Dendritic cell treated with granulocyte-macrophage colony-stimulating factor and Interleukin-4, amounts not matched to agents 40 ng/mL and 50 ng/mL, for 4 days (primary cell): ENCODE measurements at regions not wholly inside any gene's neighbourhood (a gene's known extent, or its start where the extent isn't known, plus 50 kb on each side); places are given as distances from the start of the nearest gene placed in this dataset.

Experiments used
- H3K27ac Mint-ChIP-seq: one replicate; pipeline ENCODE4 v1.8.0; 2022; ENCODE audit warnings: mild to moderate bottlenecking, mixed read lengths
- H3K27me3 Mint-ChIP-seq: one replicate; pipeline ENCODE4 v1.8.0; 2022; ENCODE audit warnings: mild to moderate bottlenecking, mixed read lengths
- H3K36me3 Mint-ChIP-seq: one replicate; pipeline ENCODE4 v1.8.0; 2022; ENCODE audit warnings: low read depth, mixed read lengths
- H3K4me1 Mint-ChIP-seq: one replicate; pipeline ENCODE4 v1.8.0; 2022; ENCODE audit warnings: low read depth, mixed read lengths
- H3K4me3 Mint-ChIP-seq: one replicate; pipeline ENCODE4 v1.8.0; 2022; ENCODE audit warnings: mild to moderate bottlenecking, moderate library complexity, mixed read lengths
- H3K9me3 Mint-ChIP-seq: one replicate; pipeline ENCODE4 v1.8.0; 2022; ENCODE audit warnings: mixed read lengths
- intact Hi-C: fragments of 100-400 bp; cut with micrococcal nuclease; formaldehyde crosslinking; loops from one replicate; pipeline ENCODE4 v1.15.0; 2022

DNA sequence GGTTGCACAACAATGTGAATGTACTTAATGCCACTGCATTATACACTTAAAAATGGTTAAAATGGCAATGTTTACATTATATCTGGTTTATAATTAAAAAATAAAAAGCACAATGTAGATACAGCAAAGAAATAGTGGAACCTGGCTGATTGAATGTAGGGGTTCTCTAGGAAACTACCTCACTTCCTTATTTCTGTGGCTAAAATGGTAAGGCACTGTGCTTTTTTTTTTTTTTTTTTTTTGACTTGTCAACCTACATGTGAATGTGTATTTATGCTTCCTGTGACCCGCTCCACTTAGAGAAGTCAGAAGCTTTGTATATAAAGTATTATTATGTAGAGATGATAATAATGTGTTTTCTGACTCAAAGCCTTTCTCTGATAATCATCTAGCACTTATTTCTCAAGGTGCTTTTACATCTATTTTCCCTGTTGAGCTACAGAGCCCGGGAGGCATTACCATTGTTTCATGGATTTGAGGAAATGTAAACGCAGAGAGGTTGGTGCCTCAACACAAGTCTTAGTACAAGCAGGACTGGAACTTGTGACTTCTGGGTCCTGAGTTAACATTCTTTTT is 55.0 kb downstream of the SOX4 start:
- Mint-ChIP-seq H3K4me3 (no peak overlapping the region), H3K4me1 (no peaks in the 10 kb centered on the region), H3K36me3 (no peaks in the 10 kb centered on the region), H3K27ac (no peak overlapping the region), H3K9me3 (no peaks in the 10 kb centered on the region), H3K27me3 (no peaks in the 10 kb centered on the region)
- intact Hi-C loops = no loop called here

DNA sequence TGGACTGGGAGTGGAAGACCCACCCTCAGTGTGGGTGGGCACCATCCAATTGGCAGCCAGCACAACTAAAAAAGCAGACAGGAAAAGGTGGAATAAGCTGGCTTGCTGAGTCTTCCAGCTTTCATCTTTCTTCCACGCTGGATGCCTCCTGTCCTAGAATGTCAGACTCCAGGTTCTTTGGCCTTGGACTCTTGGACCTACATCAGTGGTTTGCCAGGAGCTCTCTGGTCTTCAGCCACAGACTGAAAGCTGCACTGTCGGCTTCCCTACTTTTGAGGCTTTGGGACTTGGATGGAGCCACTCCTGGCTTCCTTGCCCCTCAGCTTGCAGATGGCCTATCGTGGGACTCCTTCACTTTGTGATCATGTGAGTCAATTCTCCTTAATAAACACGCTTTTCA is 59.8 kb downstream of the SOX4 start:
- H3K9me3 Mint-ChIP-seq = no peaks in the 10 kb centered on the region
- H3K4me1 Mint-ChIP-seq = no peaks in the 10 kb centered on the region
- H3K27ac Mint-ChIP-seq = no peak overlapping the region
- intact Hi-C loops = no loop called here
- no peaks in the 10 kb centered on the region for H3K27me3 Mint-ChIP-seq
- no peak overlapping the region for H3K4me3 Mint-ChIP-seq
- H3K36me3 Mint-ChIP-seq = no peaks in the 10 kb centered on the region

DNA sequence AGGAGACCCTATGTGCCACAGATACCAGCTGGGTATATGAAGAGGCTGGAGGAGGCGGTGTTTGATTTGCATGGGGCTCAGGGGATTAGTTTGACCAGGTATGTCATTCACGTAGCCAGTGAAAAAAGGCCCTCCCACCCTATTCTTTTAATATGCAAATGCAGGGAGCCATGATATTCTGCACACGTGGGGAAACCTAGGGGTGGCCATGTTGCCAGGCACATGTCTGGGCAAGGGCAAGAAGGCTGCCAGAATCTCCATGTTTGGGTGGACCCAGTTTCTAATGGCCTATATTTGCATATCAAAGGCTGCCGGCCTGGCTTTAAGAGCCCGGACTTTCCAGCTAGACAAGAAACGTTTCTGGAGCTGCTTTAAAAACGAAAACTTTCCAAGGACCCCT is 60.4 kb downstream of the SOX4 start:
- H3K4me3 Mint-ChIP-seq = no peak overlapping the region
- intact Hi-C loops = no loop called here
- H3K27ac Mint-ChIP-seq = no peak overlapping the region
- H3K27me3 Mint-ChIP-seq = no peaks in the 10 kb centered on the region
- H3K4me1 Mint-ChIP-seq = no peaks in the 10 kb centered on the region
- H3K36me3 Mint-ChIP-seq = no peaks in the 10 kb centered on the region
- H3K9me3 Mint-ChIP-seq = no peaks in the 10 kb centered on the region

DNA sequence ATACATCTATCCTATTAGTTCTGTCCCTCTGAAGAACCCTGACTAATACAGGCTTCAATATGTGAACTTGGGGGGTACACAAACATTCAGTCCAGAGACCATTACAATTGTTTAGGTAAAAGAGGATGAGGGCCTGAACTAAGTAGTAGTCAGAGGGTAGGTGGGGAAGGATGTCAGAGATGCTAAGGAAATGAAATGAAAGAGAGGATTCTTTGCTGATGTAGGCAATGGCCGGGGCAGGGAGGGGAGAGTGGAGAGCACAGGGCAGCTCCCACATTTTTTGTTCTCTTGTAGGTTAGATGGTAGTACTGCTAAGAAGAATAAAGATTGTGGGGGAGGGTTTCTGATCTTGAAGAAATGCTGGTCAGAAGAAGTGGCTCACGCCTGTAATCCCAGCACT is 60.8 kb downstream of the SOX4 start:
- no peak overlapping the region for H3K4me3 Mint-ChIP-seq
- no peaks in the 10 kb centered on the region for H3K36me3 Mint-ChIP-seq
- H3K9me3 Mint-ChIP-seq = no peaks in the 10 kb centered on the region
- no peaks in the 10 kb centered on the region for H3K27me3 Mint-ChIP-seq
- intact Hi-C loops = no loop called here
- H3K4me1 Mint-ChIP-seq = no peaks in the 10 kb centered on the region
- no peak overlapping the region for H3K27ac Mint-ChIP-seq

DNA sequence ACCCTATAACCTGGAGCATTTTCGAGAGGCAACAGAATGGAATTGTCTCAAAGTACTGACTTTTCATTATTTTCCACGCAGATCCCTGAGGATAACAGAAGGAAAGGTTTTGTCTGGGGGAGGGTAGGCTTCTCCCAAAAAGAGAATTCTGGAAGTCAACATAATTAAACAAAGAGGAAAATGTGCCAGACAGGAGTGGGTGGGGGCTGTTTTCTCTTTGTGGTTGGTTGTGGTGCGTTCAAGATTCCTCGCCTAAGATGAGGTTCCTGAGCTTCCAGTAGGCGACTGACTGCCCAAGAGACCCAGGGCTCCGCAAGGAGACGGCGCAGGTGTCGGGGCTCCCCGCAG is 70.4 kb downstream of the SOX4 start:
- Mint-ChIP-seq H3K9me3 (no peaks in the 10 kb centered on the region), H3K27ac (no peak overlapping the region), H3K36me3 (no peaks in the 10 kb centered on the region), H3K4me1 (peaks cover 36% of the 10 kb centered on the region), H3K4me3 (no peak overlapping the region), H3K27me3 (peaks cover 68% of the 10 kb centered on the region)
- intact Hi-C loops = no loop called here

DNA sequence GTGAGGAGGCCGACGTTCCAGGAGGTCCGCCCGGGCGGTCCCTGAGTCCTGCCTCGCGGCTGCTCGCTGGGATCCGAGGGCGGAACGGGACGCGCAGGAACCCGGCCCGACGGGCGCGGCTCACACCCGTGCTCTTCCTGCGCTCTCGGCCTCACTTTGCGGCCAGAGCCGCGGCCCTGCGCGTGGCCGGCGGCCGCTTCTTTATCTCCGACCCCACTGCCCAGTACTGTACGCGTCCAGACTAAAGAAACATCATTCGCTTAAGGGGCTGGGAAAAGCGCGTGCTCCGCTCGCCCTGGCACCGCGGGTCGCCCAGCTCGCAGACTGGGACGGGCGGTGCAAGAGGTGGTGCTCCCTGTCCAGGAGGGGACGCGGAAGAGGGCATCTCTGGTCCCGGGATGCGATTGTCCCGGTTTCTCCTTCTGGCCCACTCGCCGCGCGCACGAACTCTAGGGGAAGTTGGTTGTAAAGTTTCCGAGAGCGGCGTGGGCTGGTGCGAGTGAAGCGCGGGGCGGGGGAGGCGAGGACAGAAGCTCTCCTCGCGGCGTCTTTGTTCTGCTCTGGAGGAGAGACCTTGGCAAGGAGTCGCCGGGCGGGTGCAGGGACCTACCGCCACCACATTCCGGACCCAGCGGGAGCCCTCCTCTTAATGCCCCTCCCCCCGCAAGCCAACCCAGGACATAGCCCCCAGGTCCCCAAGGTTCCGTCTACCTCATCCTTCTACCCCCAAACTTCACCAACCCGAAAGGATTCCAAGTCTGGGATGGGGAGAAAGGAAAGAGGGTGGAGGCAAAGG is 71.0 kb downstream of the SOX4 start:
- H3K36me3 Mint-ChIP-seq = no peaks in the 10 kb centered on the region
- intact Hi-C loops = no loop called here
- no peak overlapping the region for H3K27ac Mint-ChIP-seq
- H3K9me3 Mint-ChIP-seq = no peaks in the 10 kb centered on the region
- H3K4me3 Mint-ChIP-seq = peak overlapping the region; percentile 63
- peaks cover 69% of the 10 kb centered on the region for H3K27me3 Mint-ChIP-seq
- H3K4me1 Mint-ChIP-seq = peaks cover 36% of the 10 kb centered on the region

DNA sequence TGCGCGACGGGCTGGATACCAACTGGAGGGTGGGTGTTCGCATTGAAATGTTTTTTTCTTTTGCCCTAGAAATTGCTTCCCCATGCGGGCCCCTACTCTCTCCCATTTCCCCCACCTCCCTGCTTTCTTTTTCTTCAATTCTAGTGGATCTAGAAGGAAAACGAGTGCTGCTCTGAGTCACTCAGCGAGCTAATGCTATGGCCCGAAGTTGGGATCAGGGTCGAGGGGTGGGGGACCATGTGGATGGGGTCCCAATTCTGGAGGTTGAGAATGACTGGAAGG is 71.5 kb downstream of the SOX4 start:
- Mint-ChIP-seq H3K9me3 (no peaks in the 10 kb centered on the region), H3K27me3 (peaks cover 69% of the 10 kb centered on the region), H3K36me3 (no peaks in the 10 kb centered on the region), H3K4me1 (peaks cover 36% of the 10 kb centered on the region), H3K4me3 (peak overlapping the region; percentile 63), H3K27ac (no peak overlapping the region)
- intact Hi-C loops = no loop called here

DNA sequence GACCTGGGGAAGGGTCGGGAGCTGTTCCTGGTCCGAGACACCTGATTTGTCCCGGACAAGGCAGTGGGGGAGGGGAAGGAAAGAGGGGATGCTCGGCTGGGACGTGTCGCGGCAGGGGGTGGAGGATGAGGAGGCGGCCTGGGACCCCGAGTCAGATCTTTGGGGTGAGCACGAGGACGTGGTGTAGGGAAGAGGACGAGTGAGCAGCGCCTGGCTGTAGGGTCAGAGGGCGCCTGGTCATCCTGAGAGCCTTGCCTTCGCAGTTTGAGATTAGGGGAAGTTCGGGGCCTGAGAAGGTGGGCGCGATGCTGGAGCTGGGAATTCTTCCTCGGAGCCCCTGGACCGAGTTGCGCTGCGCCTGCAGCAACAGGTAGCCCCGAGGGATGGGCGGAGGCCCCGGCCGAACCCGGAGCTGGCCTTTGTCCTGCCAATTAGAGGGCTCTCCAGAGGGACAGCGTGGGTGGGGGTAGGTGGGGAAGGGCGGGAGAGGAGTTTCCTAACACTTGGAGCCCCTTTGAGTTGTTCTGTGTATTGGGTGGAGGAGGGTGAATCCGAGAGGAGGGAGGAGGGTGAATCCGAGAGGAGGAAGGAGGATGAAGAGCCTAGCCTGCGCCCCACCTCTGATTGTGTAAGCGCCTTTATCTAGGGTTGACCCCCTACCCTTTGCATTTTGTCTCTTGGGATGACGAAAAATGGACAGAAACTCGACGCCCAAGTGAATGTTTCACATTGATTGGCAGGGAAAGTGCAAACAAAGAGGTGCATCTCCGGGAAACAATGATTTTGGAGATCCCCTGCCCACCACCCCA is 72.0 kb downstream of the SOX4 start:
- intact Hi-C loops = no loop called here
- peaks cover 69% of the 10 kb centered on the region for H3K27me3 Mint-ChIP-seq
- H3K27ac Mint-ChIP-seq = no peak overlapping the region
- peaks cover 36% of the 10 kb centered on the region for H3K4me1 Mint-ChIP-seq
- H3K36me3 Mint-ChIP-seq = no peaks in the 10 kb centered on the region
- peak overlapping the region; percentile 63 for H3K4me3 Mint-ChIP-seq
- H3K9me3 Mint-ChIP-seq = no peaks in the 10 kb centered on the region

DNA sequence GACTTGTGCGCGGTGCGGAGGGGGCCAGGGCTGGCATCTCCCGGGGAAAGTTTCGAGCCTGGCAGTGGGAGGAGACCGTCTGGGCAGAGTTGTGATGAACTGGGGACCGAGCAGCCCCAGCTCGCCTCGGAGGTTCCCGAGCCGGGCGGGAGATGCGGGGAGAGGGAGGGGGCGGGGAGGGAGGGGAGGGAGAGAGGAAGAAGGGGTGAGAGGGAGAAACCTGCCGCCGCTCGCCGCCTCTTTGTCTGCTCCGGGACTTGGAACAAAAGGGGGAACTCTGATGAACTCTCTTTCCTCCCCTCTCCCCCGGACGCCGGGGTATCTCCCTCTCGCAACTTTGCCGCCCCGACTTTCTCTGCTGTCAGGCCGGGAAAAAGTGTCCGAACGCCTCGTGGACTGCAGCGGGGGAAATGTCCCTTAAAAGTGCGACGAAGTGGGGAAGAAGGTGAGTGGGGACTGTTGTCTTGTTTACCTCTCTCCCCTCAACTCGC is 72.7 kb downstream of the SOX4 start:
- peaks cover 36% of the 10 kb centered on the region for H3K4me1 Mint-ChIP-seq
- peak overlapping the region; percentile 63 for H3K4me3 Mint-ChIP-seq
- intact Hi-C loops = no loop called here
- no peaks in the 10 kb centered on the region for H3K9me3 Mint-ChIP-seq
- H3K27me3 Mint-ChIP-seq = peaks cover 69% of the 10 kb centered on the region
- no peaks in the 10 kb centered on the region for H3K36me3 Mint-ChIP-seq
- no peak overlapping the region for H3K27ac Mint-ChIP-seq

DNA sequence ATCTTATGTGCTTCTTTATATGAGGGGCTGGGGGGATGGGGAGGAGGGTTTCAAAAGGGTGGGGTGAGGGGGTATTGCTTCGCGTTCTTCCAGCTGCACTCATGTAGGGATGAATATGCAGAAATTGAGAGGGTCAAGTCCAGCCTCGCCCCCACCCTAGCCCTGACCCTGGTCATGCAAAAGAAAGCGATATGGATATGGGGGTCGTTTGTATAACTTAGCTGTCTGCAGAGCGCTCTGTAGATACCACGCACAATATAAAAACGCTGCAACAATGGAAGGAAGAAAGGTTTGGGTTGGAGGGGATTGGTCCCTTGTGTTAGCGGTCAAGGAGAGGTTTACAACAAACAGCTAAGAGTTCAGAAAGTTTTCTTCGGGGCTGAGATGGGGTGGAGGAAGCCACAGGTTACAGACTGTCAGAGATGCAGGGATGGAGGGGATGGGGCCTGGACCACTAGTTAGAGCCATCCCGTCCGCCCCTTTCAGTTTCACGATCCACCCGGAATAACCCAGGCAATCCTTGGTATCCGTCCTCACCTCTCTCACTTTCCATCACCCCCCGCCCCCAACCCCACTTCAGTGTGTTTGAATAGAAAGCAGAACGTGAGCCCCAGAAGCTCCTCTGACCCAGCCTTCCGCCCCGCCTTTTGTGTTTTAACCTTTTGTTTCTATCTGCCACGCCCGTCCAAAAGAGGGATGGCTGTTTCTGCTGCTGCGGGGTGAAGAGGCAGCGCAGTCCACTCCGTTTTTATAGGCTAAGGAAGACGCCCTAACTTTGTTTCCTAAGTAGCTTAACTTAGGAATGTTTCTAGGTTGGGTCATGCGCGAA is 73.5 kb downstream of the SOX4 start:
- Mint-ChIP-seq H3K36me3 (no peaks in the 10 kb centered on the region), H3K4me1 (peaks cover 36% of the 10 kb centered on the region), H3K9me3 (no peaks in the 10 kb centered on the region), H3K4me3 (peak overlapping the region; percentile 37), H3K27ac (no peak overlapping the region), H3K27me3 (peaks cover 65% of the 10 kb centered on the region)
- intact Hi-C loops = no loop called here

DNA sequence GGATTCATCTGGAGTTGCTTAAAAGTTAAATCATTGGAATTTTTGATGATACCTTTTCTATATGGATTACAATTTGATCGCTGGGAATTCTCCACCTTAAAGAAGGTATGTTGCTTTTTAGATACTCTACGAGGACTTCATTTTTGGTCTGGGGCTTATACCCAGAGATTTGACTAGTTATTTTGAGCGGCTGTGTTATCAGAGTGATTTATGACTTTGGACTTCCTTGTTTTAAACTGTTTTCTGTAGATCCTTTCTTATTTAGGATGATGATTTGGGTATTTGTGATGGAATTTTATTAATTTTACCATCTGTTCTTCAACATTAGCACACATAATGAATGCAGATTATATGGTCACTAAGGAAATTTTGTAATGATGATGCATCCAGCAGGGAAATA is 75.2 kb downstream of the SOX4 start:
- Mint-ChIP-seq H3K4me1 (peaks cover 36% of the 10 kb centered on the region), H3K36me3 (no peaks in the 10 kb centered on the region), H3K9me3 (no peaks in the 10 kb centered on the region), H3K27me3 (peaks cover 51% of the 10 kb centered on the region), H3K27ac (no peak overlapping the region), H3K4me3 (no peak overlapping the region)
- intact Hi-C loops = no loop called here

DNA sequence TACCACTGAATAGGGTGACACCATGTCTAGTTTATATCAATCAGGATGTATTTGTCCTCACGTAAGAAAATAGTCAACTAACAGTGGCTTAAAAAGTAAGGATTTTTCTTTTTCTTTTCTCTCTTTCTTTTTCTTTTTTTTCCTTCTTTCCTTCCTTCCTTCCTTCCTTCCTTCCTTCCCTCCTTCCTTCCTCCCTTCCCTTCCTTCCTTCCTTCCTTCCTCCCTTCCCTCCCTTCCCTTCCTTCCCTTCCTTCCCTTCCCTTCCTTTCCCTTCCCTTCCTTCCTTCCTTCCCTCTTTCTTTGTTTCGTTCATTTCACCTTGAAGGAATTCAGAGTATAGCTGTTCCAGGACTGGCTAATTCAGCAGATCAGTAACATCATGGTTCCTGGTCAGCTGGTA is 83.2 kb downstream of the SOX4 start:
- Mint-ChIP-seq H3K9me3 (no peaks in the 10 kb centered on the region), H3K27me3 (peaks cover 1% of the 10 kb centered on the region), H3K4me1 (no peaks in the 10 kb centered on the region), H3K36me3 (no peaks in the 10 kb centered on the region), H3K27ac (no peak overlapping the region), H3K4me3 (no peak overlapping the region)
- intact Hi-C loops = no loop called here

DNA sequence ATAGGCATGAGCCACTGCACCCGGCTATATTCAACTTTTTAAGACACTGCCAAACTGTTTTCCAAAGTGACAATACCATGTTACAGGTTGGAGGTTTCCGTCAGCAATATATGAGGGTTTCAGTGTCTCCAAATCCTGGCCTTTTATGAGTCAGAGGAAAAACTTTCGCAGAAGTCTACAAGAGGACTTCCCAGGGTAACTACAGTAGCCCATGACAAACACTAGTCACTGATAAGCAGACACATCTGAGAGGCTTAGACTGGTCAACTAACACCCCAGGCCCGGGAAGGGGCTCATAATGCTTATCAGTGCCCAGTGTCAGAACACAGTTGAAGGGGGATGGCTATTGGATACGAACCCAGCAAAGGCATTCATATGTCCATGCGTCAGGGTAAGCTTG is 85.4 kb downstream of the SOX4 start:
- Mint-ChIP-seq H3K4me1 (no peaks in the 10 kb centered on the region), H3K27ac (no peak overlapping the region), H3K27me3 (no peaks in the 10 kb centered on the region), H3K9me3 (no peaks in the 10 kb centered on the region), H3K4me3 (no peak overlapping the region), H3K36me3 (no peaks in the 10 kb centered on the region)
- intact Hi-C loops = no loop called here

DNA sequence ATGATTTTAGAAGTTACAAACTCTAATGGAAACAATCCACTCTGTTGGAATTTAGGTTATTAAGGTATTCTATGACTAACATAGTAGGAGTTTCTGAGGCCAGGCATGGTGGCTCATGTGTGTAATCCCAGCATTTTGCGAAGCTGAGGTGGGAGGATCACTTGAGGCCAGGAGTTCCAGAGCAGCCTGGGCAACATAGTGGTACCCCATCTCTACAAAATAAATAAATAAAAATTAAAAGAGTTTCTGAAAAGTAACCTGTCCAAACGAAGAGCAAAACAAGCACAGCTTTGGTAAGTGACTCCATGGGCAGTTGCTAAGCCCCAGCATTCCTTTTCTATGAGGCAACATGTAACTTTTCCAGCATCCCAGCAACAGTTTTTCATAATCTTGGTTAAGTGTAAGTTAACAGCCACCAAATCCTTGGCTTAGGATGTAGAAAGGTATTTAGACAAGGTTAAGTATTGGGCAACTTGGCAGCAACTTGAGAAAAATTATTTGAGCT is 86.3 kb downstream of the SOX4 start:
- Mint-ChIP-seq H3K27ac (no peak overlapping the region), H3K27me3 (no peaks in the 10 kb centered on the region), H3K9me3 (no peaks in the 10 kb centered on the region), H3K4me1 (no peaks in the 10 kb centered on the region), H3K4me3 (no peak overlapping the region), H3K36me3 (no peaks in the 10 kb centered on the region)
- intact Hi-C loops = no loop called here
